SU-DHL-6 (cell line): ENCODE measurements at regions not wholly inside any gene's neighbourhood (a gene's known extent, or its start where the extent isn't known, plus 50 kb on each side); places are given as distances from the start of the nearest gene placed in this dataset.

Experiments
- H2AFZ ChIP-seq: fragments of 200-600 bp; sonication (generic); 2 replicates; pipeline ENCODE4 v1.6.1; 2014; ENCODE audit warnings: low read depth, mild to moderate bottlenecking, moderate library complexity, mixed read lengths, antibody characterized with exemption, low read length; ENCODE audit not compliant: severe bottlenecking
- H3F3A ChIP-seq: fragments of 200-600 bp; shearing (Covaris generic); 2 replicates; pipeline ENCODE4 v1.6.0; 2016; ENCODE audit warnings: antibody characterized with exemption, mild to moderate bottlenecking; ENCODE audit not compliant: insufficient read depth
- H3K27ac ChIP-seq: fragments of 200-600 bp; sonication (generic); 2 replicates; pipeline ENCODE4 v1.5.1; 2016; ENCODE audit warnings: low read depth, mild to moderate bottlenecking, low read length, moderate library complexity, mixed read lengths
- H3K27me3 ChIP-seq: fragments of 200-600 bp; sonication (generic), shearing (Covaris generic); 2 replicates; pipeline ENCODE4 v1.6.0; 2014; ENCODE audit warnings: mild to moderate bottlenecking, low read length
- H3K36me3 ChIP-seq: fragments of 200-600 bp; sonication (generic); 2 replicates; pipeline ENCODE4 v1.6.1; 2014; ENCODE audit warnings: mild to moderate bottlenecking, low read length, mixed read lengths
- H3K4me2 ChIP-seq: fragments of 300-600, 200-600 bp; shearing (Covaris generic), sonication (generic); 2 replicates; pipeline ENCODE4 v1.6.0; 2014; ENCODE audit warnings: low read length, low read depth, mild to moderate bottlenecking; ENCODE audit not compliant: poor library complexity, severe bottlenecking
- H3K4me3 ChIP-seq: fragments of 200-600 bp; sonication (generic); 2 replicates; pipeline ENCODE4 v1.5.1; 2014; ENCODE audit warnings: antibody characterized with exemption, low read length, mild to moderate bottlenecking, mixed read lengths; ENCODE audit not compliant: insufficient read depth, poor library complexity, severe bottlenecking
- H3K79me2 ChIP-seq: fragments of 200-600 bp; sonication (generic); 2 replicates; pipeline ENCODE4 v1.6.1; 2014; ENCODE audit warnings: mild to moderate bottlenecking, low read length, moderate library complexity; ENCODE audit not compliant: insufficient read depth
- H3K9ac ChIP-seq: fragments of 200-600 bp; sonication (generic); 2 replicates; pipeline ENCODE4 v1.7.0; 2014; ENCODE audit warnings: mild to moderate bottlenecking, low read length
- H3K9me2 ChIP-seq: fragments of 200-600 bp; sonication (generic); replicated peaks from 2 replicates; pipeline ENCODE4 v1.6.1; 2014; ENCODE audit warnings: low read length; ENCODE audit not compliant: insufficient read depth
- H3K9me3 ChIP-seq: fragments of 200-600 bp; sonication (generic); 2 replicates; pipeline ENCODE4 v1.6.1; 2014; ENCODE audit warnings: low read length, mixed read lengths; ENCODE audit not compliant: insufficient read depth
- H4K20me1 ChIP-seq: fragments of 200-600 bp; sonication (generic); 2 replicates; pipeline ENCODE4 v1.6.1; 2014; ENCODE audit warnings: low read depth, mild to moderate bottlenecking, antibody characterized with exemption, low read length, moderate library complexity, mixed read lengths
- EZH2phosphoT487 ChIP-seq: fragments of 200-600 bp; sonication (generic), shearing (Covaris generic); conservative IDR thresholded peaks from 2 replicates; pipeline ENCODE4 v1.6.1; 2018; ENCODE audit warnings: mild to moderate bottlenecking, antibody characterized with exemption, low read length, moderate library complexity, mixed read lengths
- TF ChIP-seq, protein P1 (sequence below): fragments of 200-600 bp; sonication (generic); IDR thresholded peaks from one replicate; pipeline ENCODE4 v1.5.1; 2017; ENCODE audit warnings: antibody characterized with exemption, mild to moderate bottlenecking, low read length, moderate library complexity; ENCODE audit not compliant: insufficient read depth, poor library complexity, severe bottlenecking

DNA sequence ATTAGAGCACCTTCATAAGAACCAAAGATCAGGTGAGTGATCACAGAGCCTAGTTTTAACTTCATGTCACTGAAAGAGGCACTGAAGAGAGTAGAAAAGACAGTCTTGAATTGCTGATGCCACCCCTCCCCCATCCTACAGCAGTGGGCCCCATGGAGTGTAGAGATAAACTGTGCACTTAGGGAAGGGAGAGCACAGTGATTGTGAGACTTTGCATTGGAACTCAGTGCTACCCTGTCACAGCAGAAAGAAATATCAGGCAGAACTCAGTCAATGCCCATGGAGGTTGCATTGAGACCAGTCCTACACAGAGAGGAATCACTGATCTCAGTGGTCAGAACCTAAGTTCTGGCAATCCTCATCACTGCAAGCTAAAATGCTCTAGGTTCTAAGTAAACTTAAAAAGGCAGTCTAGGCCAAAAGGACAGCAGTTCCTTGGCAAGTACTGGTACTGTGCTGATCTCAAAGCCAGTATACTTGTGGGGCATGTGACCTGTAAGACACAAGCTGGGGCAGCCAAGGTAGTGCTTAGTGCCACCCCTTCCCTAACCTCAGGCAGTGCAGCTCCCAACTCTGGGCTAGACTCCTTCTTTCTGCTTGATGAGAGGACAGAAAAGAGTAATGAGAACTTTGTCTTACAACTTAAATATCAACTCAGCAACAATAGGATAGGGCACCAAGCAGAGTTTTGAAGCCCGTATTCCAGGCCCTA, 94.1 kb downstream of the FSCB start:
- Histone ChIP-seq H2AFZ (no peak overlapping the region), H3K27ac (no peak overlapping the region), H3K79me2 (no peaks in the 10 kb centered on the region), H3K27me3 (no peaks in the 10 kb centered on the region), H3K9me3 (peaks cover 4% of the 10 kb centered on the region; the same call in 1 of the 2 replicates), H3K9ac (no peak overlapping the region), H4K20me1 (no peaks in the 10 kb centered on the region), H3K4me3 (no peak overlapping the region), H3K36me3 (no peaks in the 10 kb centered on the region), H3K4me2 (no peak overlapping the region), H3K9me2 (no peaks in the 10 kb centered on the region), H3F3A (no peaks in the 10 kb centered on the region)
- no peak for TF ChIP-seq EZH2phosphoT487
- TF ChIP-seq, protein P1, sequence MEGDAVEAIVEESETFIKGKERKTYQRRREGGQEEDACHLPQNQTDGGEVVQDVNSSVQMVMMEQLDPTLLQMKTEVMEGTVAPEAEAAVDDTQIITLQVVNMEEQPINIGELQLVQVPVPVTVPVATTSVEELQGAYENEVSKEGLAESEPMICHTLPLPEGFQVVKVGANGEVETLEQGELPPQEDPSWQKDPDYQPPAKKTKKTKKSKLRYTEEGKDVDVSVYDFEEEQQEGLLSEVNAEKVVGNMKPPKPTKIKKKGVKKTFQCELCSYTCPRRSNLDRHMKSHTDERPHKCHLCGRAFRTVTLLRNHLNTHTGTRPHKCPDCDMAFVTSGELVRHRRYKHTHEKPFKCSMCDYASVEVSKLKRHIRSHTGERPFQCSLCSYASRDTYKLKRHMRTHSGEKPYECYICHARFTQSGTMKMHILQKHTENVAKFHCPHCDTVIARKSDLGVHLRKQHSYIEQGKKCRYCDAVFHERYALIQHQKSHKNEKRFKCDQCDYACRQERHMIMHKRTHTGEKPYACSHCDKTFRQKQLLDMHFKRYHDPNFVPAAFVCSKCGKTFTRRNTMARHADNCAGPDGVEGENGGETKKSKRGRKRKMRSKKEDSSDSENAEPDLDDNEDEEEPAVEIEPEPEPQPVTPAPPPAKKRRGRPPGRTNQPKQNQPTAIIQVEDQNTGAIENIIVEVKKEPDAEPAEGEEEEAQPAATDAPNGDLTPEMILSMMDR: no peak

DNA sequence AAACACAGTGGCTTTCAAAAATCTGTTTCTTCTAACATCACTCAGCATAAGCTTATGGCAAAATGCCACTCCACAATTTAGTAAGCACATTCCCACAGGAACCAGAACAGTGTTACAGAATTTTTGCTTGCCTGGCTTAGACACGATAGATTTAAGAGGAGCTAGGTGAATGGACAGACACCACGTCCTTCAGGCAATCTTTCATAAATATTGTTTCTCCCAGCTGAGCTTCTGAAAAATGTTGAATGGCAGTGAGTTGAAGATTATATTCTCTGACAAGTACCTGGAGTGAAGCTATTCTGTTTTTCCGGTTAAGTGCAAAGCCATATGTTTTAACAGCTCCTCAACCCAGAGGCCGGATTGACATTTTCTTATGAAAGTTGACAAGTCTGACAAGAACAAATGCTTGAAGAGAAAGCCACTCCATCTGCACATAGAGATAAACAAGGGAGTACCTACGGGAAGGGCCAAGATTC, 102.0 kb downstream of the FSCB start:
- Histone ChIP-seq H4K20me1 (no peaks in the 10 kb centered on the region), H3K9me3 (no peaks in the 10 kb centered on the region), H3K36me3 (no peaks in the 10 kb centered on the region), H3K4me2 (no peak overlapping the region), H3K27ac (no peak overlapping the region), H2AFZ (no peak overlapping the region), H3K4me3 (no peak overlapping the region), H3K9ac (no peak overlapping the region), H3K27me3 (no peaks in the 10 kb centered on the region), H3K9me2 (no peaks in the 10 kb centered on the region), H3F3A (no peaks in the 10 kb centered on the region), H3K79me2 (no peaks in the 10 kb centered on the region)
- no peak for TF ChIP-seq EZH2phosphoT487
- TF ChIP-seq, protein P1: no peak

DNA sequence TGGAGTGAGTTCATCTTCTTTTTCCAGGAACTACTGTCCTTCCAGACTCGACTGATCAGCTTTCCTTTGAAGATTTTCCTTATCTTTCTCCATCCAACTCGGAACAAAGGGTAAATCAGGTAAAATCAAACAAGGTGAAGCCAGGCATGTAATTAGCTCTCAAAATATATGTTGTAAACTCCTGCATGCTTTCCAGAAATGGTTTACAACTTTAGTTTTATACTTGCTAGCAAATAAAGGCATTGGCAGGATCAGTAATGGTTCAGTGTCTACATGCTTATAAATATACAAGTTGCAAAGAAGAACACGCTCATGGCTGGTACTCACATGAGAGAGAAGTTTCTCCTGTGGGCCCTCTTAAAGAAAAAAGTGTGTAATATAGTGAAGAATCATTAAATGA, 102.5 kb downstream of the FSCB start:
- no peak overlapping the region for H2AFZ ChIP-seq
- TF ChIP-seq EZH2phosphoT487: no peak
- TF ChIP-seq, protein P1: no peak
- H3K27ac ChIP-seq: no peak overlapping the region
- no peaks in the 10 kb centered on the region for H3K9me2 ChIP-seq
- H3K79me2 ChIP-seq: no peaks in the 10 kb centered on the region
- no peak overlapping the region for H3K9ac ChIP-seq
- no peak overlapping the region for H3K4me3 ChIP-seq
- no peaks in the 10 kb centered on the region for H3K36me3 ChIP-seq
- no peaks in the 10 kb centered on the region for H3K27me3 ChIP-seq
- no peaks in the 10 kb centered on the region for H4K20me1 ChIP-seq
- no peak overlapping the region for H3K4me2 ChIP-seq
- no peaks in the 10 kb centered on the region for H3K9me3 ChIP-seq
- no peaks in the 10 kb centered on the region for H3F3A ChIP-seq
